Fibroblast of skin of back (primary cell): ENCODE measurements at regions not wholly inside any gene's neighbourhood (a gene's known extent, or its start where the extent isn't known, plus 50 kb on each side); places are given as distances from the start of the nearest gene placed in this dataset.
A peak's percentile ranks its signal among the peaks of the same experiment; 100 is the strongest.

ENCODE experiments used
- DNase-seq: peaks from one replicate; pipeline ENCODE4 v3.0.0-alpha.2; 2013

- DNase-seq = peak; percentile 43
Observed at GRCh38 chr1:98420376-98421084, 241.0 kb upstream of the SNX7 start.

GRCh38 chr1:98417820-98418219, 243.7 kb upstream of the SNX7 start:
- DNase-seq = no peak

GRCh38 chr1:98410082-98410481, 251.4 kb upstream of the SNX7 start:
- no peak for DNase-seq

- DNase-seq = no peak
Observed at GRCh38 chr1:98406352-98407088, 255.0 kb upstream of the SNX7 start.

GRCh38 chr1:98405581-98406074, 255.9 kb upstream of the SNX7 start:
- no peak for DNase-seq

GRCh38 chr1:98404866-98405265, 256.7 kb upstream of the SNX7 start:
- DNase-seq = no peak

GRCh38 chr1:98403963-98404480, 257.5 kb upstream of the SNX7 start:
- DNase-seq = no peak

GRCh38 chr1:98402860-98403259, 258.7 kb upstream of the SNX7 start:
- DNase-seq = no peak

- DNase-seq = no peak
Observed at GRCh38 chr1:98400446-98400845, 261.1 kb upstream of the SNX7 start.

GRCh38 chr1:98399218-98399617, 262.3 kb upstream of the SNX7 start:
- peak; percentile 48 for DNase-seq

- DNase-seq = peak; percentile 23
Observed at GRCh38 chr1:98398649-98399048, 262.9 kb upstream of the SNX7 start.

- no peak for DNase-seq
Observed at GRCh38 chr1:98398092-98398491, 263.4 kb upstream of the SNX7 start.

GRCh38 chr1:98393719-98394118, 267.8 kb upstream of the SNX7 start:
- no peak for DNase-seq

GRCh38 chr1:98391175-98391574, 270.3 kb upstream of the SNX7 start:
- DNase-seq = no peak

GRCh38 chr1:98389809-98390208, 271.7 kb upstream of the SNX7 start:
- peak; percentile 93 for DNase-seq

GRCh38 chr1:98388441-98388840, 273.1 kb upstream of the SNX7 start:
- peak; percentile 81 for DNase-seq

GRCh38 chr1:98387701-98388100, 273.8 kb upstream of the SNX7 start:
- DNase-seq = peak; percentile 18

- DNase-seq = no peak
Observed at GRCh38 chr1:98386675-98387440, 274.7 kb upstream of the SNX7 start.

- no peak for DNase-seq
Observed at GRCh38 chr1:98385652-98386051, 275.9 kb upstream of the SNX7 start.

- DNase-seq = no peak
Observed at GRCh38 chr1:98384461-98385141, 276.9 kb upstream of the SNX7 start.

GRCh38 chr1:98382986-98383740, 278.4 kb upstream of the SNX7 start:
- no peak for DNase-seq

GRCh38 chr1:98382586-98382985, 278.9 kb upstream of the SNX7 start:
- no peak for DNase-seq
